HG03442 (cell line): ENCODE measurements at regions not wholly inside any gene's neighbourhood (a gene's known extent, or its start where the extent isn't known, plus 50 kb on each side); places are given as distances from the start of the nearest gene placed in this dataset.
"Not testable (repeated sequence)": the region's sequence is repeated elsewhere in the genome, so short reads cannot be mapped to it uniquely, and the experiment has no call there.

ENCODE experiments used
- ATAC-seq: cut with Tn5 transposase; IDR thresholded peaks from one replicate; pipeline ENCODE4 v1.9.1; 2021; ENCODE audit warnings: mild to moderate bottlenecking, moderate library complexity; ENCODE audit not compliant: unreplicated experiment

- no peak for ATAC-seq
Observed at GRCh38 chr3:158026236-158026635, 80.0 kb downstream of the SHOX2 start.

- not testable (repeated sequence) for ATAC-seq
Observed at GRCh38 chr3:158019897-158020296, 86.3 kb downstream of the SHOX2 start.

GRCh38 chr3:158018462-158018861, 87.8 kb downstream of the SHOX2 start:
- no peak for ATAC-seq

GRCh38 chr3:158012901-158013300, 93.3 kb downstream of the SHOX2 start:
- ATAC-seq, result no peak

- ATAC-seq, result no peak
Observed at GRCh38 chr3:158005391-158006100, 100.7 kb downstream of the SHOX2 start.

- ATAC-seq, result no peak
Observed at GRCh38 chr3:157999246-157999645, 107.0 kb downstream of the SHOX2 start.

GRCh38 chr3:157982359-157982758, 123.9 kb downstream of the SHOX2 start:
- no peak for ATAC-seq

GRCh38 chr3:157981819-157982218, 124.4 kb downstream of the SHOX2 start:
- ATAC-seq, result no peak

- no peak for ATAC-seq
Observed at GRCh38 chr3:157979022-157979421, 127.2 kb downstream of the SHOX2 start.

- ATAC-seq, result no peak
Observed at GRCh38 chr3:157961665-157962064, 144.6 kb downstream of the SHOX2 start.

- ATAC-seq, result no peak
Observed at GRCh38 chr3:157958457-157958856, 147.8 kb downstream of the SHOX2 start.

GRCh38 chr3:157956850-157957249, 149.4 kb downstream of the SHOX2 start:
- ATAC-seq, result no peak

- no peak for ATAC-seq
Observed at GRCh38 chr3:157956176-157956575, 150.0 kb downstream of the SHOX2 start.

- no peak for ATAC-seq
Observed at GRCh38 chr3:157953565-157953964, 152.7 kb downstream of the SHOX2 start.

GRCh38 chr3:157948605-157949383, 157.4 kb downstream of the SHOX2 start:
- no peak for ATAC-seq

- ATAC-seq, result no peak
Observed at GRCh38 chr3:157939166-157939565, 167.1 kb downstream of the SHOX2 start.

GRCh38 chr3:157938154-157938779, 168.0 kb downstream of the SHOX2 start:
- no peak for ATAC-seq

- no peak for ATAC-seq
Observed at GRCh38 chr3:157931517-157931916, 174.7 kb downstream of the SHOX2 start.

- no peak for ATAC-seq
Observed at GRCh38 chr3:157930000-157930780, 176.0 kb downstream of the SHOX2 start.

- no peak for ATAC-seq
Observed at GRCh38 chr3:157926822-157927221, 179.4 kb downstream of the SHOX2 start.

GRCh38 chr3:157922614-157923013, 183.6 kb downstream of the SHOX2 start:
- peak; percentile 82 for ATAC-seq
